Hypothalamus (tissue), 51 donors: ENCODE measurements at regions not wholly inside any gene's neighbourhood (a gene's known extent, or its start where the extent isn't known, plus 50 kb on each side); places are given as distances from the start of the nearest gene placed in this dataset.

Experiments
- DNase-seq, 51 donors: peaks; one replicate each; lab custom pipeline; 2025; lab: John Stamatoyannopoulos, UW

DNA sequence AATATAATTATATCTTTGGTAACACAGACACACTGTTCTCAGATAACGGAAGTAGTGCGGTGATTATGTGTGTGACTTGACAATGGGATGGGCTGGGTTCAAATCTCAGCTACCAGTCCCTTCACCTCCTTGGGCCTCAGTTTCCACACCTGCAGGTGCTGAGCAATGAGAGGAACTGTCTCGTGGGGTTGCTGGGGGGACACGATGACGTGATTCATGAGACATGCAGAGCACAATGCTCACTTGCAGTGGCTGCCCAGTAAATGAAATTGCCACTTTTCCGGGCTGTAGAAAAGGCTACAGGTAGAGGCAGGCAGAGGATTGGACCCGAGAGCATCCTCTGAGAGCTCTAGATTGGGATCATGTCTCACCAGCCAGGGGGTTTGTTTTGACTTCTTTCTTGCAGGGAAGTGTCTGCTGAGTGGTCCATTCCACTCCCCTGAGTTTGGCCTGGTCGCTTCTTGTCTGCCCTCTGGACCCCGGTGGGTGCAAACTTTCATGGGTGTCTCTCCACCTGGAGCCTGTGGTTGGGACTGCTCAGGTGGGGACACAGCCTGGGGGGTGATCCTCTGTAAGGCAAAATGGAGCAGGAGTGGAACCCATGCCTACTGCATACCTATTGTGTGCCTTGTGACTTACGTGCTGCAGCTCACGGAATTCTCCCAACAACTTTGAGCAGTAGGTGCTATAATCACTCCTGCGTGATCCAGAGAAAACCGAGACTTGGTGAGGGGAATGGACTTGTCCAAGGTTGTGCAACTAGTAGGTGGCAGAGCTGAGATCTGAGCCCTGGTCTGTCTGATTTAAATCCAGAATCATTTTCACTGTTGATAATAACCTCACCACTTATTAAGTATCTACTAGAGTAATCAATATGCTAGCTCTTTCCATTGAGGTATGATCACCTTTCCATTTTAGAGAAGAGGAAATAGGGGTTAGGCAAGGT lies 147.2 kb downstream of the CEBPB start:
- no peak for DNase-seq

DNA sequence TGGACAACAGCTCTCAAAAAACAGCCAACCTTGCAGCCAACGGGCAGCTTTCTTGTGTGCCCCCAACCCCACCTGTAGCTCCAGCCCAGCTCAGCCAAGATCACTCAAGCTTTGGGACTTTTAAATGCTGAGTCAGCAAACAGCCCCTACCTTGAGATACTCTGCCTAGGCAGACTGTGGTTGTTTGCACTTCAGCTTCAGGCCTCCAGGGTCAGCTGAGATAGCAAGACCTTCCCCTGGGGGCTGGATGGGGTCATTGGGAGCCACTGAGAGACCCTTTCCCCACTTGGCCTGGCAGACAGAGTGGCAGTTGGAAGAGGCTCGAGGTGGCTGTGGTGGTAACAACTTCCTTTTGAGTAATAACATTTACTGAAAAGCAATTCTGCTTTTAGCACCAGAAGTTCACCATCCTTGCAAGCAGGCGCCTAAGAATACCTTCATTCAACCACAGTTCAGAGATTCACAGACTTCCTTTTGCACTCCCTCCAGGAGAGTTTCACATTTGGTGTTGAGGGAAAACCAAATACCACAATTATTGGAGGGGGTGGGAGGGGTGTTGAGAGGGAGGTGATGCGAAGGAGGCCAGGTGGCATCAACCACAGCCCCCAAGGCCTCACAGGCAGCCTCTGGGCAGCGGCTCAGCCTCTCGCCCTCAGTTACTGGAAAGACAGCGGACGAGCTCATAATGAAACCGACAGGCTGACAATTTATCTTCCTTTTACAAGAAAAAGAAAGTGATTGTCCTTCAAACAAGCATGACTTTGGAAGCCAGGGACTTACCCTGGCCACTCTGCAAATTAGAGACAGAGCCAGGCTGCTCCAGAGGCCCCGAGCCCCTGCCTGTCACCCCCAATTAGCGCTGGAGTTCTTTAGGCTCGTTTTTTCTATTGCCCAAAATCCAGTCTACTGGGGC lies 148.1 kb downstream of the CEBPB start:
- peak in 3 of 51 donors; percentile 18 to 34 (median 22) for DNase-seq

- DNase-seq, result no peak
These were observed 148.9 kb downstream of the CEBPB start for GRCh38 chr20:50339466-50339901.

- no peak for DNase-seq
These were observed 149.9 kb downstream of the CEBPB start for GRCh38 chr20:50340541-50340940.

DNA sequence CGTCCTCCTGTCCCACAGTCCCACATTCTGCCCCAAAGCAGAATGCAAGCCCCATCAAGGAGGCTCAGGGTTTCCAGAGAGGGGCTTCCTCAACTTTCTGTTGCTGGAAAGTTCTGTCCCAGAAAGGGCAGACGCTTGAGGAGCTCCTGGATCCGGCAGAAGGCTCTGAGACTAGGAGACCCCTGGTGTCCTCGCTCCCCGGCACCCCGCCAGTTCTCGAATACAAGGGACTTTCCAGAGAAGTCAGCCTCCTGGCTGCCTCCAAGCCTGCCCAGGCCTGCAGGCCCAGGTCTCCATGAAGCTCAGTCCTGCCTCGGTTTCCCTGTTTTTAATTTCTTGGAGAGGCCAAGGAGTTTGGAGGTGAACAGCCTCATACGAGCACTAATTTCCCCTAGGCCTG lies 150.4 kb downstream of the CEBPB start:
- DNase-seq, result no peak

GRCh38 chr20:50341880-50342637 lies 151.4 kb downstream of the CEBPB start:
- no peak for DNase-seq

GRCh38 chr20:50342638-50343102 lies 152.0 kb downstream of the CEBPB start:
- no peak for DNase-seq

DNA sequence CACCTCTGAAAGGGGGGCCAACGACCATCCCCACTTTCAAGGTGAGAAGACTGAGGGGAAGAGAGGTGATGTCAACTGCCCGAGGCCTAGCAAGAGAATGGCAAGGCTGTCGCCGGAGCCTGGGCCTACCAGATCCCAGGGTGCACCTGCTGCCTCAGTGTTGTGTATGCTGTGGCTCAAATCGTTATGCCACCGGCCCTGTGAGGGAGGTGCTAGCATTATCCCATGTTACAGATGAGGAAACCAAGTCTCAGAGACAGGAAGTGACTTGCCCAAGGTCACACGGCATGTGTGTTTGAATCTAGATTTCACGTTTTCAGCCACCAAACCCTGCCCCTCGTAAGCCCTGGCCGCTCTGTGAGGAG lies 152.5 kb downstream of the CEBPB start:
- no peak for DNase-seq

DNA sequence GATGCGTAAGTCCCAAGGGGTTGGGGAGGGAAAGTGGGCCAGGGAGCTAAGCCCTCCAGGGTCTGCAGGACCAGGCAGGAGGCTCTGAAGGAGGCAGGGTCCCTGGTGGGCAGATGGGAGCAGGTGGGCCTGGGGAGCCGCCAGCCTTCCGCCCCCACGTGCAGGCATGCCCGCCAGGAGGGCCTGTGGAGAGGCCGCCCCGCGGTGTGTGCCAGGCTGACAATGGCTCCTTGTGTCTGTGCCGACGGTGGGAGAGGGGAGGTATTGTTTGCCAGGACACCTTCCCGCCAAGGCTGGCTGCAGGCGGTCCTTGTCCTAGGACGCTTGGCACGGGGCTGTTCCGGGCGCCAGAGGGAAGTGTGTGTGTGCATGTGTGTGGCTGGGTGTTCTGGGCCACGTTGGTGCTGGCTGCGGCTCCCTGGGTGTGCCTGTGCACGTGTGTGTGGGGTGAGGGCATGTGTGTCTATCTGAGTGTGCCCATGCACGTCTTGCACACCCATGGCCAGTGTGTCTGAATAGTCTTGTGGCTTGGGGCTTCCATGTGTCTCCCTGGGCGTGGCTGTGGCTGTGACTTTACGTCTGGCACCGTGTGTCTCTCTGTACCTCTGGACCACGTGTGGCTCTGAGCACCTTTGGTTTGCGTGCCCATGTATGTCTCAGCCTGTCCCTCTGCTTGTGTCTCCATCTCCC lies 153.0 kb downstream of the CEBPB start:
- peak in 5 of 51 donors; percentile 7 to 18 (median 16) for DNase-seq

DNA sequence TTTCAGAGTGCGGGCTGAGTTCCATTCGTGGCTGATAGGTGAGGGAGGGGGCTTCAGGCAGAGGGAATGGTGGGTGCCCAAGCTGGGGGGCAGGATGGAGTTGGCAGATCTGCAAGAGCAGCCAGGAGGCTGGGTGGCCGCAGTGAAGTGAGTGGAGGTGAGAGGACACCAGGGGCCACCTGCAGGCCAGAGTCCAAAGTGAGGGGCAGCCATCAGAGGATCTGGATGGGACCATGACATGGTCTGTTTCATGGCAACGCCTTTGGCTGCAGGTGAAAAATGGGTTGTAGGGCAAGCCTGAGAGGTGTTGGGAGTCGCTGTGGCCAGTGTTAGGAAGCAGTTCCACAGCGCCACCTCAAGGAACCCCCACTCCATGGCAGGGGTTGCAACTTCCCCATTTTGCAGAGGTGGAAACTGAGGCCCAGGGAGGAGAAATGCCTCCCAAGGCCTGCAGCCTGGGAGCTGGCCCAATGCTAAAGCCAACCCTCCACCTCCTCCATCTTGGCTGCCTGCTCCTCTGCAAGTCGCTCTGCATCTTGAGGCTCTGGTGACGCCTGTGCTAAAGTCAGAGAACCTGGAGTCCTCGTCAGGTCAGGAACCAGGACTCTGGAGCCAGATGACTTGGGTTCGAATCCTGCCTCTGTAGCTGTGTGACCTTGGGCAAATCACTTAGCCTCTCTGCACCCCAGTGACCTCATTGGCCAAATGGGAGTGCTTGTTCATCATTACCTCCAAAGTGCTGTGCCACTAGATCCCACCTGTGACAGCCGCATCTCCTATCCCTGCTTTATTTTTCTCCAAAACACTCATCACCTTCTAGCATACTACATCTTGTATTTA lies 153.8 kb downstream of the CEBPB start:
- no peak for DNase-seq

DNA sequence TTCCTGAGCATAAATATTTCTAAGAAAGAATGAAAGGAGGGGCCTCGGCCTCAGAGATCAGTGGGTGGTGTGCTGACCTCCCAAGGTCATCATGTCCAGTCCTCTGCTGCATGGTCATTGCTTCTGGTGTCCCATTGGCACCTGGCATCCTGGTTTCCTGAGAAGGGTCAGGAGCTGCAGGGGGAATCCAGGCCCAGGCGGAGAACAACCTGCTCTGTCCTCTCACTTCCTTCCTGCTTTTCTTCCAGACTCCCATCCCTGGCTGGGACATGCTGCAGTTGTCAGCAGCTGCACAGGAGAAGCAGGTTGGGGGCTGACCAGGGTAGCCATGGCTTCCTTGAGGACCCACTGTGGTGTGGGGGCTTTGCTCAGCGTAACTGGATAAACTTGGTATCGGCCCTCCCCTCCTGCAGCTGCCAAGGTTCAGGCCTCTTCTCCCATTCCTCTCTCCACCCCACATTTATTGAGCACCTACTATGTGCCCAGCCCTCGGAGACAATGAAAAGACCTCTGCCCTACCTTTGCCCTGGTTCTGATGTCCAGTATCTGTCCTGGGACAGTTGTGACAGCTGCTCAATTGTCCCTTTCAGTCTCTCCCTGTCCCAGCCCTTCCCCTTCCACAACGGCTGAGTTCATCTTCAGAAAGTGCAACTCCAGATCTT lies 155.2 kb downstream of the CEBPB start:
- DNase-seq, result no peak

DNA sequence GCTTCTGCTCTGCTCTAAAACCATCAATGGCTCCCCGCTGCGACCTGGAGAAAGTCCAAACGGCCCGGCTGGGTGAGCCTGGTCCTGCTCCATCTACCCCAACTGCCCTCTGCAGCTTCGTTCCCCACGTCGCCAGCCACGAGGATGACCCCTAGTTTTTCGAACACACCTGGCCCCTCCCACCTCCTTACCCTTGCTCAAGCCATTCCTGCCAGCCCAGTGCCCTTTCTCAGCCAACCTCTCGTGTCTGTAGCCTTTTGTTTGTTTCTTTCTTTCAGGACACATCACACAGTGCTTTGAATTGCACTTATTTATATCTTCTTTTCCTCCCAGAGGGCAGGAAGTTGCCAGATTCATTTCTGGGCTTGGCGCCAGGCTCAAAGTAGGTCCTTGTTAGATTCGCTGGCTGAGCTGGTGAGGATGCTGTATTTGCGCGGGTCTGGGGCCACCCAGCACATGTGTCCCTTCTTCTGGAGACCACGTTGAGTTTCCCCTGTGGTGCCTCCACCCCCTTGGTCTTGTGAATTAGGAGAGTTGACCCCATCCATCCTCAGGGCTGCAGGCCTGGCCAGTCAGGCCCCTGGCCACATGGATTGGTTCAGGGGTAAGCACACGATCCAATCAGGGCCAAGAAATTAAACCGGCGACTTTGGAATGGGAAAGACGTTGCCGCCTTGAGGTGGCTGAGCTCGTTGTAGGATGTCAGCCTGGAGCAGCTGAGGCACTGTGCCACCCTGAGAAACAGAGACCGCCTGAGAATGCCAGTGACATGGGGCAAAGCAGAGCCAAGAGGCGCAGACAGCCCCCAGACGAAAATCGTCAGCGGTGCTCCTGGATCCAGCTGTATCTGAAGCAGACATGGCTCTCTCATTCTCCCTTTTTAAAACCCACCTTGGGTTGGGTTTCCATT lies 156.0 kb downstream of the CEBPB start:
- DNase-seq, result peak in 41 of 51 donors; percentile 8 to 76 (median 52)

GRCh38 chr20:50347284-50348063 lies 156.8 kb downstream of the CEBPB start:
- DNase-seq, result no peak

- DNase-seq, result peak in 11 of 51 donors; percentile 10 to 37 (median 22)
These were observed 157.5 kb downstream of the CEBPB start for GRCh38 chr20:50348096-50348495.

DNA sequence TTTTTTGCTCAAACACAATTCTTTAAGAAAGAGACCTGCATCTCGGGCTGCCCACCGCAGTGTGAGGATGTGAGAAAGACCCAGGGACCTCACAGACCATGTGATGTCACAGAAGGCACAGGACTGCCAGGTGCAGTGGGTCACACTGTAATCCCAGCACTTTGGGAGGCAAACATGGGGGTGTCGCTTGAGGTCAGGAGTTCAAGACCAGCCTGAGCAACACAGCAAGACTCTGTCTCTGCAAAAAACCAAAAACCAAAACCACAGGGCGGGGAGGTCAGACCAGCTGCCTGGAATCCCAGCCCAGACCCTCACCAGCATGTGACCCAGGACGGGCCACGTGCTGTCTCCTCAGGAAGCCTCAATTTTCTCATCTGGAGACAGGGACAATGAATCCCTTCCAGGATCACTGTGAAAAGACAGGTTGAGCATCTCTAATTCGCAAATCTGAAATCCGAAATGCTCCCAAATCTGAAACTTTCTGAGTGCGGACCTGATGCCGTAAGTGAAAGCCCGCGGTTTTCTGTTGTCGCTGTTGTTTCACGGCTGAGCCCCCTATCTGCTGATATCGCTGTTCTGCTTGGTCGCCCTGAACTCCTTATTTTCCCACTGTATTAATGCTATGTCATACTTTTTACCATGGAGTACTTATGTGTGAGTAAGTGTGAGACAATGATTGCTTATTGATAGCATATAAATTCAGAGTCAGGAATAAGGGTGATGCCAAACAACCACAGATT lies 159.5 kb upstream of the PTPN1 start:
- no peak for DNase-seq

DNA sequence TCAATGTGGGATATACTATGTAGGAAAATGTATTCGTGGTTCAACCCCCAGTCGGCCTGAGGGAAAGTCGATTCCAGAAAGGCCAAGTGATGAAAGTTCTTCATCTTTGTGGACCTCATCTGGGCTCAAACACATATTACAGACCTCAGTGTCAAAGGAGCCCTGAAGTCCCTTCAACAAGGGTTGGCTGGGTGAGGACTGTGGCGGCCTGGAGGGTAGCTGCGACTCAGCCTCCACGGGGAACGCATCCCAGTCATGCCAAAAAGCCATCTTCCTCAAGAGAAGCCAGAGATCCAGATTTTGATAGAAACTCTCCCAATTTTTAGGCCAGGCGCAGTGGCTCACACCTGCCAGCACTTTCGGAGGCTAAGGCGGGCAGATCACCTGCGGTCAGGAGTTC lies 158.6 kb upstream of the PTPN1 start:
- DNase-seq, result no peak
